GM10266 (cell line): ENCODE measurements at regions not wholly inside any gene's neighbourhood (a gene's known extent, or its start where the extent isn't known, plus 50 kb on each side); places are given as distances from the start of the nearest gene placed in this dataset.

Source experiments
- DNase-seq: peaks from one replicate; pipeline ENCODE4 v3.0.0; 2012; ENCODE audit errors: extremely low spot score
- CTCF ChIP-seq: IDR thresholded peaks from 2 replicates; pipeline ENCODE4 v1.5.1; 2012; ENCODE audit warnings: mild to moderate bottlenecking, low read depth; ENCODE audit not compliant: control insufficient read depth, insufficient read depth; ENCODE audit errors: missing control alignments

GRCh38 chr15:96422125-96422524, 91.6 kb downstream of the NR2F2 start:
- TF ChIP-seq CTCF: no peak
- no peak for DNase-seq

- TF ChIP-seq CTCF: no peak
- no peak for DNase-seq
Observed at GRCh38 chr15:96424674-96425073, 94.2 kb downstream of the NR2F2 start.

GRCh38 chr15:96428742-96429141, 98.2 kb downstream of the NR2F2 start:
- no peak for DNase-seq
- TF ChIP-seq CTCF: no peak

- no peak for DNase-seq
- TF ChIP-seq CTCF: no peak
Observed at GRCh38 chr15:96431786-96432185, 101.3 kb downstream of the NR2F2 start.

GRCh38 chr15:96435022-96435421, 104.5 kb downstream of the NR2F2 start:
- DNase-seq: no peak
- no peak for TF ChIP-seq CTCF

GRCh38 chr15:96435841-96436240, 105.3 kb downstream of the NR2F2 start:
- TF ChIP-seq CTCF: no peak
- DNase-seq: no peak

- TF ChIP-seq CTCF: no peak
Observed at GRCh38 chr15:96440978-96441377, 110.5 kb downstream of the NR2F2 start.

GRCh38 chr15:96442076-96442475, 111.6 kb downstream of the NR2F2 start:
- TF ChIP-seq CTCF: no peak
- no peak for DNase-seq

More at GRCh38 chr15:96440978-96441377, 110.5 kb downstream of the NR2F2 start:
- no peak for DNase-seq
